A549 (cell line): ENCODE measurements at regions not wholly inside any gene's neighbourhood (a gene's known extent, or its start where the extent isn't known, plus 50 kb on each side); places are given as distances from the start of the nearest gene placed in this dataset.
"Not testable (repeated sequence)": the region's sequence is repeated elsewhere in the genome, so short reads cannot be mapped to it uniquely, and the experiment has no call there.

Source experiments
- BHLHE40 ChIP-seq: IDR thresholded peaks from 2 replicates; pipeline ENCODE4 v1.6.1; 2012; ENCODE audit warnings: low read depth, low read length, inconsistent platforms
- CEBPB ChIP-seq, 2 experiments: fragments of >200 bp in 1 of 2; sonication (Bioruptor Twin) in 1 of 2; formaldehyde crosslinking in 1 of 2; IDR thresholded peaks; 2 replicates each; pipeline ENCODE4 v1.6.1; 2012 to 2016
- CHD2 ChIP-seq: fragments of 150-350 bp; IDR thresholded peaks from 2 replicates; pipeline ENCODE4 v1.6.1; 2014; ENCODE audit warnings: low read length; ENCODE audit not compliant: partially characterized antibody
- CHD4 ChIP-seq: fragments of 200-600 bp; sonication (generic); IDR thresholded peaks from 2 replicates; pipeline ENCODE4 v1.6.1; 2016; ENCODE audit warnings: antibody characterized with exemption, mild to moderate bottlenecking, borderline replicate concordance
- EP300 ChIP-seq, 2 experiments: fragments of >200 bp; sonication (Bioruptor Twin); formaldehyde crosslinking; IDR thresholded peaks; 2 replicates in 1 of 2; 3 replicates in 1 of 2; pipeline ENCODE4 v1.6.1; 2016 to 2017
- GATA3 ChIP-seq: IDR thresholded peaks from 2 replicates; pipeline ENCODE4 v1.6.1; 2012; ENCODE audit warnings: borderline replicate concordance
- MAZ ChIP-seq: fragments of 150-350 bp; IDR thresholded peaks from 2 replicates; pipeline ENCODE4 v1.6.1; 2014; ENCODE audit warnings: antibody characterized with exemption, low read depth, low read length, borderline replicate concordance
- MYC ChIP-seq: IDR thresholded peaks from 2 replicates; pipeline ENCODE4 v1.6.1; 2012; ENCODE audit warnings: mild to moderate bottlenecking, inconsistent platforms, low read length, improper control_type of control experiment, borderline replicate concordance
- POLR2A ChIP-seq: IDR thresholded peaks from 2 replicates; pipeline ENCODE4 v1.6.1; 2012; ENCODE audit warnings: mild to moderate bottlenecking, low read length
- RFX5 ChIP-seq: fragments of 450-650 bp; IDR thresholded peaks from 2 replicates; pipeline ENCODE4 v1.7.1; 2014; ENCODE audit warnings: antibody characterized with exemption, mild to moderate bottlenecking, moderate library complexity
- TF ChIP-seq, protein P1 (sequence below): fragments of >200 bp; sonication (Bioruptor Twin); formaldehyde crosslinking; IDR thresholded peaks from 3 replicates; pipeline ENCODE4 v1.5.1; 2016
- TF ChIP-seq, protein P2 (sequence below): fragments of >200 bp; sonication (Bioruptor Twin); formaldehyde crosslinking; IDR thresholded peaks from 3 replicates; pipeline ENCODE4 v1.6.1; 2016
- TF ChIP-seq, protein P3 (sequence below): IDR thresholded peaks from 2 replicates; pipeline ENCODE4 v1.6.1; 2012

DNA sequence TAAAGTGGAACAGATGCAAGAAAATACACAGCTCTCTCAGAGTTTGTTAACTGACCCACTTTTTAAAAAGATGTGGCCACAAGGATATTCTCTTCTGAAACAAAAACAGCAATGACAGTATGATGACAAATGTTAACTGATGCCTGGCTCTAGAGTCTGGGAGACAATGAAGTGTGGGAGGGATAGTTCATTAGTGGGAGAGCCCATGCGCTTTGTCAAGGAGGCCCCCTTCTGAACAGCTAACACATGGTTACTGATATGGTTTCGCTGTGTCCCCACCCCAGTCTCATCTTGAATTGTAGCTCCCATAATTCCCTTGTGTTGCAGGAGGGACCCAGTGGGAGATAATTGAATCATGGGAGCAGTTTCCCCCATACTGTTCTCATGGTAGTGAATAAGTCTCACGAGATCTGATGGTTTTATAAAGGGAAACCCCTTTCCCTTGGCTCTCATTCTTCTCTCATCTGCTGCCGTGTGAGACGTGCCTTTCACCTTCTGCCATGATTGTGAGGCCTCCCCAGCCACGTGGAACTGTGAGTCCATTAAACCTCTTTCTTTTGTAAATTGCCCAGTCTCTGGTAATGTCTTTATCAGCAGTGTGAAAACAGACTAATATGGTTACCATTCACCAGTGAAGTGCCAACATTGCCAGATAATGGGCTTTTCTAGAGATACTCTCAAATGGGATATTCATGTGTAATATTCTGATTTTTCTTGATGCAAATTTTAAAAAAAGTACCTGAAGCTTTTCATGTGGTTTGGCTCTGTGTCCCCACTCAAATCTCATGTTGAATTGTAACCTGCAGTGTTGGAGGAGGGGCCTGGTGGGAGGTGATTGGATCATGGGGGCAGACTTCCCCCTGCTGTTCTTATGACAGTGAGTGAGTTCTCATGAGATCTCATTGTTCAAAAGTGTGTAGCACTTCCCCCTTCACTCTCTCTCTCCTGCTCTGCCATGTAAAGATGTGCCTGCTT, 435.8 kb downstream of the SHISA9 start:
- not testable (repeated sequence) for TF ChIP-seq GATA3; EP300 (IDR thresholded peaks at IDR 0.05); BHLHE40; MYC; POLR2A; CEBPB (IDR thresholded peaks at IDR 0.05); CHD4; RFX5; CHD2; MAZ
- TF ChIP-seq, protein P1, sequence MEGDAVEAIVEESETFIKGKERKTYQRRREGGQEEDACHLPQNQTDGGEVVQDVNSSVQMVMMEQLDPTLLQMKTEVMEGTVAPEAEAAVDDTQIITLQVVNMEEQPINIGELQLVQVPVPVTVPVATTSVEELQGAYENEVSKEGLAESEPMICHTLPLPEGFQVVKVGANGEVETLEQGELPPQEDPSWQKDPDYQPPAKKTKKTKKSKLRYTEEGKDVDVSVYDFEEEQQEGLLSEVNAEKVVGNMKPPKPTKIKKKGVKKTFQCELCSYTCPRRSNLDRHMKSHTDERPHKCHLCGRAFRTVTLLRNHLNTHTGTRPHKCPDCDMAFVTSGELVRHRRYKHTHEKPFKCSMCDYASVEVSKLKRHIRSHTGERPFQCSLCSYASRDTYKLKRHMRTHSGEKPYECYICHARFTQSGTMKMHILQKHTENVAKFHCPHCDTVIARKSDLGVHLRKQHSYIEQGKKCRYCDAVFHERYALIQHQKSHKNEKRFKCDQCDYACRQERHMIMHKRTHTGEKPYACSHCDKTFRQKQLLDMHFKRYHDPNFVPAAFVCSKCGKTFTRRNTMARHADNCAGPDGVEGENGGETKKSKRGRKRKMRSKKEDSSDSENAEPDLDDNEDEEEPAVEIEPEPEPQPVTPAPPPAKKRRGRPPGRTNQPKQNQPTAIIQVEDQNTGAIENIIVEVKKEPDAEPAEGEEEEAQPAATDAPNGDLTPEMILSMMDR = not testable (repeated sequence)
- TF ChIP-seq, protein P2, sequence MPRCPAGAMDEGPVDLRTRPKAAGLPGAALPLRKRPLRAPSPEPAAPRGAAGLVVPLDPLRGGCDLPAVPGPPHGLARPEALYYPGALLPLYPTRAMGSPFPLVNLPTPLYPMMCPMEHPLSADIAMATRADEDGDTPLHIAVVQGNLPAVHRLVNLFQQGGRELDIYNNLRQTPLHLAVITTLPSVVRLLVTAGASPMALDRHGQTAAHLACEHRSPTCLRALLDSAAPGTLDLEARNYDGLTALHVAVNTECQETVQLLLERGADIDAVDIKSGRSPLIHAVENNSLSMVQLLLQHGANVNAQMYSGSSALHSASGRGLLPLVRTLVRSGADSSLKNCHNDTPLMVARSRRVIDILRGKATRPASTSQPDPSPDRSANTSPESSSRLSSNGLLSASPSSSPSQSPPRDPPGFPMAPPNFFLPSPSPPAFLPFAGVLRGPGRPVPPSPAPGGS = not testable (repeated sequence)
- TF ChIP-seq, protein P3, sequence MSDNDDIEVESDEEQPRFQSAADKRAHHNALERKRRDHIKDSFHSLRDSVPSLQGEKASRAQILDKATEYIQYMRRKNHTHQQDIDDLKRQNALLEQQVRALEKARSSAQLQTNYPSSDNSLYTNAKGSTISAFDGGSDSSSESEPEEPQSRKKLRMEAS = not testable (repeated sequence)
